H1 (cell line): ENCODE measurements at regions not wholly inside any gene's neighbourhood (a gene's known extent, or its start where the extent isn't known, plus 50 kb on each side); places are given as distances from the start of the nearest gene placed in this dataset.

ENCODE experiments used
- BACH1 ChIP-seq: IDR thresholded peaks from 2 replicates; pipeline ENCODE4 v1.6.1; 2012; ENCODE audit warnings: low read length, improper control_type of control experiment
- KDM5A ChIP-seq: fragments of 200-600 bp; IDR thresholded peaks from 2 replicates; pipeline ENCODE4 v1.7.1; 2012; ENCODE audit warnings: mild to moderate bottlenecking, low read length, inconsistent platforms, mixed read lengths
- MAFK ChIP-seq: IDR thresholded peaks from 2 replicates; pipeline ENCODE4 v1.6.1; 2012; ENCODE audit warnings: low read depth, mild to moderate bottlenecking, improper control_type of control experiment, low read length
- RBBP5 ChIP-seq: IDR thresholded peaks from 2 replicates; pipeline ENCODE4 v1.7.1; 2012; ENCODE audit warnings: low read depth, mild to moderate bottlenecking, inconsistent platforms, low read length, moderate library complexity, borderline replicate concordance
- RFX5 ChIP-seq: IDR thresholded peaks from 2 replicates; pipeline ENCODE4 v1.6.1; 2011; ENCODE audit warnings: low read depth, low read length, improper control_type of control experiment, borderline replicate concordance
- TAF1 ChIP-seq: IDR thresholded peaks from 2 replicates; pipeline ENCODE4 v1.6.1; 2011; ENCODE audit warnings: mild to moderate bottlenecking, low read depth, low read length
- TF ChIP-seq, protein P1 (sequence below): fragments of 300-600 bp; sonication (generic); IDR thresholded peaks from 2 replicates; pipeline ENCODE4 v1.7.1; 2012; ENCODE audit warnings: low read length, moderate library complexity, mild to moderate bottlenecking, inconsistent platforms; ENCODE audit not compliant: insufficient replicate concordance
- TF ChIP-seq, protein P2 (sequence below), 3 experiments: IDR thresholded peaks; 1 replicate in 2 of 3; 2 replicates in 1 of 3; pipeline versions ENCODE4 v1.5.1 to v1.6.1; 2011; ENCODE audit warnings: low read length in 3 of 3, mild to moderate bottlenecking in 3 of 3, inconsistent platforms in 2 of 3, low read depth in 1 of 3, moderate library complexity in 1 of 3; ENCODE audit not compliant: insufficient read depth in 1 of 3; ENCODE audit errors: control extremely low read depth in 1 of 3

DNA sequence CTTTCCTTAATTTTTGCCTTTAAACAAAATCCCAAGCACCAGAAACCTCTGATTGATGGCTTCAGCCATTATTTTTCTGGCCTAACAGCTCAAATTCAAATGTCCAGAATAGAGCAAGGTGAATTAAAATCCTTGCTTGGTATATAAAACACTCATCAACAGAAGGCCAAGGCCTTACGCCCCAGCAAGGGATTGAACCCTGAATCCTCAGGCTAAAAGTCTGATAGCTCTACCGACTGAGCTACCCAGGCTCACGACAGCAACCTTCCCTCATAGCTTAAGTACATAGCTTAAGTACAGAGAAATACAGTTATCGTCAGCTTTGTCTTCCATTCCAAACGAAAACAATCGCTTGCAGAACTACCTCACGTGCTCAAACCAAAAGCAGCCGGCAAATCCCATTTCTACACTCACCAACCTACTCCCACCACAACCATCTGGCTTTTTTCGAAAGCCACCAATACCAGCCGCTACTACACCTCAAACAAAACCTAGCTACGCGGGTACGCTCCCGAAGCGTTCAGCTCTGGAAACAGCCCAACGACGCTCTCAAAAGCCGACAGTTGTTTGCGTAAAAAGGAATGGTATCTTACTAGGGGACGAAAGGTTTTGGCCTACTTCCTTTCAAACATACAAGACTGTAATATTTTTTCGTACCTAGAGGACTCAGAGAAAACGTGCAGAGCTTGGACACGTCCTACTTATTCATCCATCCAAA lies 167.5 kb downstream of the GPX5 start (continued):
- TF ChIP-seq, protein P1, sequence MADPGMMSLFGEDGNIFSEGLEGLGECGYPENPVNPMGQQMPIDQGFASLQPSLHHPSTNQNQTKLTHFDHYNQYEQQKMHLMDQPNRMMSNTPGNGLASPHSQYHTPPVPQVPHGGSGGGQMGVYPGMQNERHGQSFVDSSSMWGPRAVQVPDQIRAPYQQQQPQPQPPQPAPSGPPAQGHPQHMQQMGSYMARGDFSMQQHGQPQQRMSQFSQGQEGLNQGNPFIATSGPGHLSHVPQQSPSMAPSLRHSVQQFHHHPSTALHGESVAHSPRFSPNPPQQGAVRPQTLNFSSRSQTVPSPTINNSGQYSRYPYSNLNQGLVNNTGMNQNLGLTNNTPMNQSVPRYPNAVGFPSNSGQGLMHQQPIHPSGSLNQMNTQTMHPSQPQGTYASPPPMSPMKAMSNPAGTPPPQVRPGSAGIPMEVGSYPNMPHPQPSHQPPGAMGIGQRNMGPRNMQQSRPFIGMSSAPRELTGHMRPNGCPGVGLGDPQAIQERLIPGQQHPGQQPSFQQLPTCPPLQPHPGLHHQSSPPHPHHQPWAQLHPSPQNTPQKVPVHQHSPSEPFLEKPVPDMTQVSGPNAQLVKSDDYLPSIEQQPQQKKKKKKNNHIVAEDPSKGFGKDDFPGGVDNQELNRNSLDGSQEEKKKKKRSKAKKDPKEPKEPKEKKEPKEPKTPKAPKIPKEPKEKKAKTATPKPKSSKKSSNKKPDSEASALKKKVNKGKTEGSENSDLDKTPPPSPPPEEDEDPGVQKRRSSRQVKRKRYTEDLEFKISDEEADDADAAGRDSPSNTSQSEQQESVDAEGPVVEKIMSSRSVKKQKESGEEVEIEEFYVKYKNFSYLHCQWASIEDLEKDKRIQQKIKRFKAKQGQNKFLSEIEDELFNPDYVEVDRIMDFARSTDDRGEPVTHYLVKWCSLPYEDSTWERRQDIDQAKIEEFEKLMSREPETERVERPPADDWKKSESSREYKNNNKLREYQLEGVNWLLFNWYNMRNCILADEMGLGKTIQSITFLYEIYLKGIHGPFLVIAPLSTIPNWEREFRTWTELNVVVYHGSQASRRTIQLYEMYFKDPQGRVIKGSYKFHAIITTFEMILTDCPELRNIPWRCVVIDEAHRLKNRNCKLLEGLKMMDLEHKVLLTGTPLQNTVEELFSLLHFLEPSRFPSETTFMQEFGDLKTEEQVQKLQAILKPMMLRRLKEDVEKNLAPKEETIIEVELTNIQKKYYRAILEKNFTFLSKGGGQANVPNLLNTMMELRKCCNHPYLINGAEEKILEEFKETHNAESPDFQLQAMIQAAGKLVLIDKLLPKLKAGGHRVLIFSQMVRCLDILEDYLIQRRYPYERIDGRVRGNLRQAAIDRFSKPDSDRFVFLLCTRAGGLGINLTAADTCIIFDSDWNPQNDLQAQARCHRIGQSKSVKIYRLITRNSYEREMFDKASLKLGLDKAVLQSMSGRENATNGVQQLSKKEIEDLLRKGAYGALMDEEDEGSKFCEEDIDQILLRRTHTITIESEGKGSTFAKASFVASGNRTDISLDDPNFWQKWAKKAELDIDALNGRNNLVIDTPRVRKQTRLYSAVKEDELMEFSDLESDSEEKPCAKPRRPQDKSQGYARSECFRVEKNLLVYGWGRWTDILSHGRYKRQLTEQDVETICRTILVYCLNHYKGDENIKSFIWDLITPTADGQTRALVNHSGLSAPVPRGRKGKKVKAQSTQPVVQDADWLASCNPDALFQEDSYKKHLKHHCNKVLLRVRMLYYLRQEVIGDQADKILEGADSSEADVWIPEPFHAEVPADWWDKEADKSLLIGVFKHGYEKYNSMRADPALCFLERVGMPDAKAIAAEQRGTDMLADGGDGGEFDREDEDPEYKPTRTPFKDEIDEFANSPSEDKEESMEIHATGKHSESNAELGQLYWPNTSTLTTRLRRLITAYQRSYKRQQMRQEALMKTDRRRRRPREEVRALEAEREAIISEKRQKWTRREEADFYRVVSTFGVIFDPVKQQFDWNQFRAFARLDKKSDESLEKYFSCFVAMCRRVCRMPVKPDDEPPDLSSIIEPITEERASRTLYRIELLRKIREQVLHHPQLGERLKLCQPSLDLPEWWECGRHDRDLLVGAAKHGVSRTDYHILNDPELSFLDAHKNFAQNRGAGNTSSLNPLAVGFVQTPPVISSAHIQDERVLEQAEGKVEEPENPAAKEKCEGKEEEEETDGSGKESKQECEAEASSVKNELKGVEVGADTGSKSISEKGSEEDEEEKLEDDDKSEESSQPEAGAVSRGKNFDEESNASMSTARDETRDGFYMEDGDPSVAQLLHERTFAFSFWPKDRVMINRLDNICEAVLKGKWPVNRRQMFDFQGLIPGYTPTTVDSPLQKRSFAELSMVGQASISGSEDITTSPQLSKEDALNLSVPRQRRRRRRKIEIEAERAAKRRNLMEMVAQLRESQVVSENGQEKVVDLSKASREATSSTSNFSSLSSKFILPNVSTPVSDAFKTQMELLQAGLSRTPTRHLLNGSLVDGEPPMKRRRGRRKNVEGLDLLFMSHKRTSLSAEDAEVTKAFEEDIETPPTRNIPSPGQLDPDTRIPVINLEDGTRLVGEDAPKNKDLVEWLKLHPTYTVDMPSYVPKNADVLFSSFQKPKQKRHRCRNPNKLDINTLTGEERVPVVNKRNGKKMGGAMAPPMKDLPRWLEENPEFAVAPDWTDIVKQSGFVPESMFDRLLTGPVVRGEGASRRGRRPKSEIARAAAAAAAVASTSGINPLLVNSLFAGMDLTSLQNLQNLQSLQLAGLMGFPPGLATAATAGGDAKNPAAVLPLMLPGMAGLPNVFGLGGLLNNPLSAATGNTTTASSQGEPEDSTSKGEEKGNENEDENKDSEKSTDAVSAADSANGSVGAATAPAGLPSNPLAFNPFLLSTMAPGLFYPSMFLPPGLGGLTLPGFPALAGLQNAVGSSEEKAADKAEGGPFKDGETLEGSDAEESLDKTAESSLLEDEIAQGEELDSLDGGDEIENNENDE: no peak
- TF ChIP-seq BACH1: no peak
- TF ChIP-seq, protein P2, sequence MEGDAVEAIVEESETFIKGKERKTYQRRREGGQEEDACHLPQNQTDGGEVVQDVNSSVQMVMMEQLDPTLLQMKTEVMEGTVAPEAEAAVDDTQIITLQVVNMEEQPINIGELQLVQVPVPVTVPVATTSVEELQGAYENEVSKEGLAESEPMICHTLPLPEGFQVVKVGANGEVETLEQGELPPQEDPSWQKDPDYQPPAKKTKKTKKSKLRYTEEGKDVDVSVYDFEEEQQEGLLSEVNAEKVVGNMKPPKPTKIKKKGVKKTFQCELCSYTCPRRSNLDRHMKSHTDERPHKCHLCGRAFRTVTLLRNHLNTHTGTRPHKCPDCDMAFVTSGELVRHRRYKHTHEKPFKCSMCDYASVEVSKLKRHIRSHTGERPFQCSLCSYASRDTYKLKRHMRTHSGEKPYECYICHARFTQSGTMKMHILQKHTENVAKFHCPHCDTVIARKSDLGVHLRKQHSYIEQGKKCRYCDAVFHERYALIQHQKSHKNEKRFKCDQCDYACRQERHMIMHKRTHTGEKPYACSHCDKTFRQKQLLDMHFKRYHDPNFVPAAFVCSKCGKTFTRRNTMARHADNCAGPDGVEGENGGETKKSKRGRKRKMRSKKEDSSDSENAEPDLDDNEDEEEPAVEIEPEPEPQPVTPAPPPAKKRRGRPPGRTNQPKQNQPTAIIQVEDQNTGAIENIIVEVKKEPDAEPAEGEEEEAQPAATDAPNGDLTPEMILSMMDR (IDR thresholded peaks at IDR 0.05; ENCODE audit: control extremely low read depth in 1 of 3, insufficient read depth in 1 of 3, low read depth in 1 of 3, low read length in 3 of 3): no peak
- TF ChIP-seq RBBP5: peak; percentile 26; the same call in 1 of the 2 replicates
- TF ChIP-seq MAFK: peak; percentile 80; the same call in 1 of the 2 replicates
- no peak for TF ChIP-seq TAF1
- no peak for TF ChIP-seq RFX5
- TF ChIP-seq KDM5A: no peak
